NB4 (cell line): ENCODE measurements at regions not wholly inside any gene's neighbourhood (a gene's known extent, or its start where the extent isn't known, plus 50 kb on each side); places are given as distances from the start of the nearest gene placed in this dataset.

Experiments
- MYC ChIP-seq: IDR thresholded peaks from 2 replicates; pipeline ENCODE4 v1.6.1; 2011; ENCODE audit warnings: low read depth, low read length
- POLR2A ChIP-seq: IDR thresholded peaks from 2 replicates; pipeline ENCODE4 v1.6.1; 2011; ENCODE audit warnings: mild to moderate bottlenecking; ENCODE audit not compliant: insufficient read length; ENCODE audit errors: extremely low read depth
- TF ChIP-seq, protein P1 (sequence below): IDR thresholded peaks from one replicate; pipeline ENCODE4 v1.5.1; 2012; ENCODE audit warnings: low read depth, low read length
- TF ChIP-seq, protein P2 (sequence below): IDR thresholded peaks from 2 replicates; pipeline ENCODE4 v1.6.1; 2011; ENCODE audit warnings: low read depth, low read length

DNA sequence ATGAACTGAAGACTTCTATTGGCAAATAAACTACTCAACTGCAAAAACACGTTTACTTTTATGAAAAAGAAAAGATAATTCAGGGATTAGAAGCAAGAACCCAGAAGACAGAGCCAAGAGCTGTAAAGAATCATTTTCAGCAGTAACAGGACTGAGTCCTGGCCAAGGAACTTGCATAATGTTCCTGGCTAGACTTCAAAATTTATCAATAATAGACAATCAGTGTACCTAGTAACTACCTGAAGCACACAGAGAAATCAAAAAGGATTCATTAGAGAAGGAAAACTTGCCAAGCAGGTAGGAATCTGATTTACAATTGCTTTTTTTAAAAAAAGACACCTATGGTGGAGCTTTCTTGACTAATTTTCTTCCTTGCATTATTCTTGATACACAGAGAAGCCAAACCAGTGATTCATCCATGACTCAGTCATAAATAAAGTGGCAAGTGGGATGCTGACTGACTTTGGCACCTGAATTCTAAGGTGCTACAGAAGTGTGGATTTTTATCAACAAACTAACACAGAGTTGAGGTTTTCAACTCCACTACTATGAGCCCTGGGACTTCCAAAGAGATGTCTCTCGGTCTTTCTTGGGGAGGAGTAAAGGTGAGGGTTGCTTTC, 281.3 kb downstream of the BMP7 start:
- TF ChIP-seq, protein P1, sequence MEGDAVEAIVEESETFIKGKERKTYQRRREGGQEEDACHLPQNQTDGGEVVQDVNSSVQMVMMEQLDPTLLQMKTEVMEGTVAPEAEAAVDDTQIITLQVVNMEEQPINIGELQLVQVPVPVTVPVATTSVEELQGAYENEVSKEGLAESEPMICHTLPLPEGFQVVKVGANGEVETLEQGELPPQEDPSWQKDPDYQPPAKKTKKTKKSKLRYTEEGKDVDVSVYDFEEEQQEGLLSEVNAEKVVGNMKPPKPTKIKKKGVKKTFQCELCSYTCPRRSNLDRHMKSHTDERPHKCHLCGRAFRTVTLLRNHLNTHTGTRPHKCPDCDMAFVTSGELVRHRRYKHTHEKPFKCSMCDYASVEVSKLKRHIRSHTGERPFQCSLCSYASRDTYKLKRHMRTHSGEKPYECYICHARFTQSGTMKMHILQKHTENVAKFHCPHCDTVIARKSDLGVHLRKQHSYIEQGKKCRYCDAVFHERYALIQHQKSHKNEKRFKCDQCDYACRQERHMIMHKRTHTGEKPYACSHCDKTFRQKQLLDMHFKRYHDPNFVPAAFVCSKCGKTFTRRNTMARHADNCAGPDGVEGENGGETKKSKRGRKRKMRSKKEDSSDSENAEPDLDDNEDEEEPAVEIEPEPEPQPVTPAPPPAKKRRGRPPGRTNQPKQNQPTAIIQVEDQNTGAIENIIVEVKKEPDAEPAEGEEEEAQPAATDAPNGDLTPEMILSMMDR = no peak
- TF ChIP-seq POLR2A (no peak), MYC (no peak)
- TF ChIP-seq, protein P2, sequence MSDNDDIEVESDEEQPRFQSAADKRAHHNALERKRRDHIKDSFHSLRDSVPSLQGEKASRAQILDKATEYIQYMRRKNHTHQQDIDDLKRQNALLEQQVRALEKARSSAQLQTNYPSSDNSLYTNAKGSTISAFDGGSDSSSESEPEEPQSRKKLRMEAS = no peak
